Left lung (tissue), 4 donors: ENCODE measurements at regions not wholly inside any gene's neighbourhood (a gene's known extent, or its start where the extent isn't known, plus 50 kb on each side); places are given as distances from the start of the nearest gene placed in this dataset.

ENCODE experiments used
- ATAC-seq: fragments of 200-7000 bp; cut with Tn5 transposase; one replicate; pipeline ENCODE4 v1.9.1; 2020; ENCODE audit warnings: moderate library complexity
- DNase-seq, 4 donors: peaks; one replicate each; pipeline ENCODE4 v3.0.0-alpha.2; 2013 to 2020
- H3K27ac ChIP-seq, 2 donors: fragments of 200-600 bp; sonication (generic) in 1 of 2; one replicate each; pipeline versions ENCODE4 v1.5.0 to v1.8.0; 2020 to 2021
- H3K27me3 ChIP-seq, 2 donors: fragments of 200-600 bp; sonication (generic) in 1 of 2; one replicate each; pipeline versions ENCODE4 v1.5.0 to v1.8.0; 2020 to 2021
- H3K36me3 ChIP-seq, 2 donors: fragments of 200-600 bp; sonication (generic) in 1 of 2; one replicate each; pipeline versions ENCODE4 v1.5.0 to v1.8.0; 2020 to 2021
- H3K4me1 ChIP-seq, 2 donors: fragments of 200-600 bp; one replicate each; pipeline ENCODE4 v1.8.0; 2021
- H3K4me3 ChIP-seq, 2 donors: fragments of 200-600 bp; sonication (generic) in 1 of 2; one replicate each; pipeline versions ENCODE4 v1.5.0 to v1.8.0; 2020 to 2021; ENCODE audit warnings: mild to moderate bottlenecking in 1 of 2
- H3K9me3 ChIP-seq, 2 donors: fragments of 200-600 bp; sonication (generic) in 1 of 2; one replicate each; pipeline versions ENCODE4 v1.5.0 to v1.8.0; 2020 to 2021
- CTCF ChIP-seq, 2 donors: fragments of 200-600 bp; sonication (generic) in 1 of 2; IDR thresholded peaks; one replicate each; pipeline versions ENCODE4 v1.5.0 to v1.8.0; 2021; ENCODE audit warnings: antibody characterized with exemption in 2 of 2
- intact Hi-C, 2 donors: fragments of 100-400 bp; cut with DNase I; formaldehyde crosslinking; loops; one replicate each; pipeline versions ENCODE4 v1.11.2 to v1.14.2; 2022
- donor health status: DM: no; HTN: yes; CAD: no.
- donor health status: DM: no; HTN: no; CAD: no.

GRCh38 chr2:15795426-15795825, 144.9 kb upstream of the MYCN start:
- no peaks in the 10 kb centered on the region for H3K36me3 ChIP-seq
- H3K27ac ChIP-seq, result no peak overlapping the region
- DNase-seq (peak in 2 of 4 donors; percentile 60 to 69), ATAC-seq (no peak)
- no peak overlapping the region for H3K4me3 ChIP-seq
- no peaks in the 10 kb centered on the region for H3K9me3 ChIP-seq
- no peaks in the 10 kb centered on the region for H3K27me3 ChIP-seq
- TF ChIP-seq CTCF (IDR thresholded peaks at IDR 0.05), result no peak
- H3K4me1 ChIP-seq, result peaks cover 0 to 3% of the 10 kb centered on the region in 2 donors
- intact Hi-C loops, result no loop called here

- DNase-seq (no peak), ATAC-seq (no peak)
- no peaks in the 10 kb centered on the region for H3K27me3 ChIP-seq
- no peak overlapping the region for H3K4me3 ChIP-seq
- intact Hi-C loops, result no loop called here
- H3K9me3 ChIP-seq, result no peaks in the 10 kb centered on the region
- H3K36me3 ChIP-seq, result no peaks in the 10 kb centered on the region
- peaks cover 0 to 3% of the 10 kb centered on the region in 2 donors for H3K4me1 ChIP-seq
- TF ChIP-seq CTCF (IDR thresholded peaks at IDR 0.05), result no peak
- H3K27ac ChIP-seq, result no peak overlapping the region
Observed at GRCh38 chr2:15796167-15796942, 144.0 kb upstream of the MYCN start.

GRCh38 chr2:15797231-15797938, 143.0 kb upstream of the MYCN start:
- no peaks in the 10 kb centered on the region for H3K27me3 ChIP-seq
- no peaks in the 10 kb centered on the region for H3K9me3 ChIP-seq
- no peak overlapping the region for H3K4me3 ChIP-seq
- ATAC-seq, result no peak
- peaks cover 0 to 3% of the 10 kb centered on the region in 2 donors for H3K4me1 ChIP-seq
- H3K27ac ChIP-seq, result no peak overlapping the region
- TF ChIP-seq CTCF (IDR thresholded peaks at IDR 0.05), result no peak
- no peaks in the 10 kb centered on the region for H3K36me3 ChIP-seq
- DNase-seq, result no peak
- intact Hi-C loops, result no loop called here

GRCh38 chr2:15797939-15798281, 142.4 kb upstream of the MYCN start:
- Histone ChIP-seq H3K4me1 (peaks cover 0 to 3% of the 10 kb centered on the region in 2 donors), H3K9me3 (no peaks in the 10 kb centered on the region)
- intact Hi-C loops, result no loop called here

More at GRCh38 chr2:15797939-15798281, 142.4 kb upstream of the MYCN start:
- H3K27ac ChIP-seq, result no peak overlapping the region
- no peaks in the 10 kb centered on the region for H3K27me3 ChIP-seq
- DNase-seq (no peak), ATAC-seq (no peak)
- H3K36me3 ChIP-seq, result no peaks in the 10 kb centered on the region
- TF ChIP-seq CTCF (IDR thresholded peaks at IDR 0.05), result no peak
- no peak overlapping the region for H3K4me3 ChIP-seq
